HepG2 (cell line): ENCODE measurements at regions not wholly inside any gene's neighbourhood (a gene's known extent, or its start where the extent isn't known, plus 50 kb on each side); places are given as distances from the start of the nearest gene placed in this dataset.

Experiments used
- ATAC-seq: fragments of 200-7000 bp; cut with Tn5 transposase; 3 replicates; pipeline ENCODE4 v1.9.1; 2020; ENCODE audit warnings: mild to moderate bottlenecking, moderate library complexity
- BruUV-seq: library from RNA; stranded (reverse); fragments of 400-500 nt; replicated peaks from 2 replicates; lab custom pipeline; 2021; lab: Mats Ljungman, UMichigan
- CTCF ChIA-PET: fragments of 300-600 bp; formaldehyde crosslinking; extraction: SDS; loops from one replicate; lab custom pipeline; 2021; ENCODE audit warnings: low total read pairs, inconsistent platforms, low intra/inter-chr PET ratio; lab: Yijun Ruan, JAX
- POLR2A ChIA-PET: fragments of 350-600 bp; sonication (Branson Sonifier 250); formaldehyde crosslinking; loops from one replicate; lab custom pipeline; 2020; ENCODE audit warnings: antibody characterized with exemption, inconsistent platforms; lab: Yijun Ruan, JAX
- DNase-seq: peaks from one replicate; pipeline ENCODE4 v3.0.0-alpha.2; 2015; ENCODE audit warnings: low spot score
- FAIRE-seq: peaks from 3 replicates; lab custom pipeline; 2011; peaks lifted over from hg19 to GRCh38; lab: Jason Lieb, UNC
- H2AFZ ChIP-seq: one replicate; pipeline ENCODE4 v1.6.1; 2011; ENCODE audit warnings: low read length, inconsistent platforms
- H3K27ac ChIP-seq: fragments of 300-600 bp; 3 replicates; pipeline ENCODE4 v1.8.0; 2011; ENCODE audit warnings: mixed run types, mild to moderate bottlenecking, mixed read lengths, low read length, inconsistent platforms; ENCODE audit not compliant: insufficient read depth; ENCODE audit errors: extremely low read length
- H3K27me3 ChIP-seq, 2 experiments: fragments of 200-600 bp in 1 of 2; 2 replicates in 1 of 2; 3 replicates in 1 of 2; pipeline versions ENCODE4 v1.6.0 to v1.8.0; 2011; ENCODE audit warnings: low read length in 2 of 2, mild to moderate bottlenecking in 2 of 2, moderate library complexity in 2 of 2, inconsistent platforms in 1 of 2; ENCODE audit not compliant: insufficient read depth in 2 of 2, control insufficient read depth in 1 of 2
- H3K36me3 ChIP-seq, 2 experiments: fragments of 200-600 bp in 1 of 2; replicated peaks in 1 of 2; 2 replicates in 1 of 2; 3 replicates in 1 of 2; pipeline versions ENCODE4 v1.5.1 to v1.8.0; 2011; ENCODE audit warnings: low read length in 2 of 2, inconsistent platforms in 1 of 2; ENCODE audit not compliant: insufficient read depth in 2 of 2, control insufficient read depth in 1 of 2
- H3K4me1 ChIP-seq: 2 replicates; pipeline ENCODE4 v1.5.1; 2012; ENCODE audit warnings: low read length, inconsistent platforms; ENCODE audit not compliant: insufficient read depth
- H3K4me2 ChIP-seq: 2 replicates; pipeline ENCODE4 v1.6.0; 2011; ENCODE audit warnings: low read depth, low read length, inconsistent platforms
- H3K4me3 ChIP-seq, 3 experiments: fragments of 200-600 bp in 1 of 3; sonication (generic), shearing (Covaris generic) in 1 of 3; replicated peaks in 1 of 3; 2 replicates each; pipeline ENCODE4 v1.5.1; 2011 to 2016; ENCODE audit warnings: low read length in 3 of 3, inconsistent platforms in 2 of 3, low read depth in 2 of 3, mild to moderate bottlenecking in 2 of 3, control low read depth in 1 of 3, mixed read lengths in 1 of 3; ENCODE audit not compliant: insufficient read depth in 1 of 3
- H3K79me2 ChIP-seq: one replicate; pipeline ENCODE4 v1.6.1; 2011; ENCODE audit warnings: low read length, inconsistent platforms; ENCODE audit not compliant: insufficient read depth
- H3K9ac ChIP-seq: 2 replicates; pipeline ENCODE4 v1.6.0; 2011; ENCODE audit warnings: mild to moderate bottlenecking, low read depth, low read length, inconsistent platforms; ENCODE audit not compliant: insufficient read depth
- H3K9me3 ChIP-seq: 2 replicates; pipeline ENCODE4 v1.5.1; 2012; ENCODE audit warnings: mild to moderate bottlenecking, low read length
- H4K20me1 ChIP-seq: 2 replicates; pipeline ENCODE4 v1.6.0; 2011; ENCODE audit warnings: inconsistent platforms, mild to moderate bottlenecking, low read length, moderate library complexity; ENCODE audit not compliant: insufficient read depth
- CENPX ChIP-seq: sonication (generic); formaldehyde crosslinking; IDR thresholded peaks from 2 replicates; pipeline ENCODE4 v1.9.0; 2021; ENCODE audit warnings: mild to moderate bottlenecking, missing genetic modification reagents, moderate library complexity
- DR1 ChIP-seq: sonication (generic); formaldehyde crosslinking; IDR thresholded peaks from 2 replicates; pipeline ENCODE4 v1.8.0; 2021; ENCODE audit warnings: mild to moderate bottlenecking, missing genetic modification reagents, inconsistent platforms
- KLF15 ChIP-seq: sonication (generic); formaldehyde crosslinking; IDR thresholded peaks from 2 replicates; pipeline ENCODE4 v1.8.1; 2023; ENCODE audit warnings: borderline replicate concordance, mild to moderate bottlenecking, inconsistent platforms, missing genetic modification reagents, mixed read lengths
- MTA3 ChIP-seq: sonication (generic); formaldehyde crosslinking; IDR thresholded peaks from 2 replicates; pipeline ENCODE4 v1.4.0; 2020; ENCODE audit warnings: missing genetic modification reagents
- NCOA5 ChIP-seq: sonication (generic); formaldehyde crosslinking; IDR thresholded peaks from 2 replicates; pipeline ENCODE4 v1.4.0; 2020; ENCODE audit warnings: missing genetic modification reagents
- RBAK ChIP-seq: sonication (generic); formaldehyde crosslinking; IDR thresholded peaks from 2 replicates; pipeline ENCODE4 v1.5.1; 2020; ENCODE audit warnings: mild to moderate bottlenecking, missing genetic modification reagents
- TCF7 ChIP-seq: sonication (generic); IDR thresholded peaks from 2 replicates; pipeline ENCODE4 v1.6.1; 2016; ENCODE audit warnings: antibody characterized with exemption, low read depth
- TGIF2 ChIP-seq: IDR thresholded peaks from 2 replicates; pipeline ENCODE4 v1.6.1; 2016; ENCODE audit warnings: control low read depth, missing compliant biosample characterization
- ZNF180 ChIP-seq: sonication (generic); formaldehyde crosslinking; IDR thresholded peaks from 2 replicates; pipeline ENCODE4 v1.4.0; 2020; ENCODE audit warnings: low read depth, missing genetic modification reagents, borderline replicate concordance
- WGBS: methylation state at CpG from one replicate; pipeline ENCODE4 v1.1.6; 2017; ENCODE audit warnings: low lambda C conversion rate; 5-methylcytosine and 5-hydroxymethylcytosine counted together
- in situ Hi-C: cut with HindIII; loops from 2 replicates; pipeline ENCODE4 v1.10.0; 2017; ENCODE audit warnings: low pct_unique_long_range_greater_than_20kb; ENCODE audit not compliant: extremely low pct_ligation_motif_present
- intact Hi-C: fragments of 100-400 bp; cut with micrococcal nuclease; formaldehyde crosslinking; loops from one replicate; pipeline ENCODE4 v1.10.0; 2022; ENCODE audit not compliant: unreplicated experiment
- TF ChIP-seq, protein P1 (sequence below): sonication (generic); formaldehyde crosslinking; IDR thresholded peaks from 2 replicates; pipeline ENCODE4 v1.5.1; 2020; ENCODE audit warnings: mild to moderate bottlenecking, moderate library complexity, missing genetic modification reagents
- TF ChIP-seq, protein P2 (sequence below): sonication (generic); formaldehyde crosslinking; IDR thresholded peaks from 2 replicates; pipeline ENCODE4 v1.4.0; 2020; ENCODE audit warnings: low read depth, mild to moderate bottlenecking, missing genetic modification reagents
- TF ChIP-seq, protein P3 (sequence below): sonication (generic); formaldehyde crosslinking; IDR thresholded peaks from 2 replicates; pipeline ENCODE4 v1.4.0; 2020; ENCODE audit warnings: mild to moderate bottlenecking, missing genetic modification reagents, borderline replicate concordance

DNA sequence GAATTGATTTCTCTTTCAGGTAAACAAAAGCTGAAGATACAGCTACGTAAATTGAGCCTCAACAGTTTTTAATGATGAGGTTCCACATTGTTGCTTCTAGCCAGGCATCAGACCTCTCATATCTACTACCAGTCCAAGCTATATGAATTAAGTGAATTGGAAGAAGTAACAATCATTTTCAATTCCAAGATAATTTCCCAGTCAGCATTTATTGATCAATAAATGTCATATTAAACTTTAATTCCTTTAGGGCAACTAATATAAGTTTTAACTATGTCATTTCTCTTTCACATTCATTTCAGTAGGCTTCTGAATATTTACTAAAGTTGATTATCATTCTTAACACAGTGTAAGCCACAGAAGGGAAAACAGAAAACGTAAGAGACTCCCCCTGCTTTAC is 1413.7 kb upstream of the CELF2 start (continued):
- TF ChIP-seq, protein P1, sequence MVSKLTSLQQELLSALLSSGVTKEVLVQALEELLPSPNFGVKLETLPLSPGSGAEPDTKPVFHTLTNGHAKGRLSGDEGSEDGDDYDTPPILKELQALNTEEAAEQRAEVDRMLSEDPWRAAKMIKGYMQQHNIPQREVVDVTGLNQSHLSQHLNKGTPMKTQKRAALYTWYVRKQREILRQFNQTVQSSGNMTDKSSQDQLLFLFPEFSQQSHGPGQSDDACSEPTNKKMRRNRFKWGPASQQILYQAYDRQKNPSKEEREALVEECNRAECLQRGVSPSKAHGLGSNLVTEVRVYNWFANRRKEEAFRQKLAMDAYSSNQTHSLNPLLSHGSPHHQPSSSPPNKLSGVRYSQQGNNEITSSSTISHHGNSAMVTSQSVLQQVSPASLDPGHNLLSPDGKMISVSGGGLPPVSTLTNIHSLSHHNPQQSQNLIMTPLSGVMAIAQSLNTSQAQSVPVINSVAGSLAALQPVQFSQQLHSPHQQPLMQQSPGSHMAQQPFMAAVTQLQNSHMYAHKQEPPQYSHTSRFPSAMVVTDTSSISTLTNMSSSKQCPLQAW (CRISPR knock-in tag), result no peak
- no peak for TF ChIP-seq MTA3
- no peak for TF ChIP-seq RBAK
- TF ChIP-seq, all 625 proteins: peak for 2

DNA sequence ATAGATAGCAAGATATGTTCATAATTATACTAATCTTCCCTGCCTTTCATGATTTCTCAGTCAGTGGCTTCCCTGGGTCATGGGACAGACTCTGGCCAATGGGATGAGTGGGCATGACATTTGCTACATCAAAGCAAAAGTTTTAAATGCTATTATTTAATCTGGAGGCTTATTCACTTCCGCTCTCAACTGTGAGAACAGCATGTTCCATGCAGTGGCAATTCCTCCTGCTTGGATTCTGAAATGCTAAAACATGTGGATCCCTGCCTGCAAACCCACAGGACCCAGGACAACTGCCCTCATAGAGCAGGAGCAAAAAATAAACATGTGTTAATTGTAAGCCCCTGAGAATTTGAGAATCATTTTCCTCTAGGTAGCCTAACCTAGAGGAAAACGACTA is 1412.4 kb upstream of the CELF2 start:
- Histone ChIP-seq H3K79me2 (no peaks in the 10 kb centered on the region), H3K9ac (no peak overlapping the region), H3K9me3 (peaks cover 80% of the 10 kb centered on the region), H4K20me1 (no peaks in the 10 kb centered on the region), H3K27ac (no peak overlapping the region), H3K36me3 (no peaks in the 10 kb centered on the region), H3K4me2 (no peak overlapping the region), H2AFZ (no peak overlapping the region), H3K27me3 (no peaks in the 10 kb centered on the region), H3K4me1 (no peaks in the 10 kb centered on the region), H3K4me3 (no peak overlapping the region)
- BruUV-seq, result no TSS peak
- ChIA-PET POLR2A (no interaction called here), CTCF (no interaction called here)
- ATAC-seq (no peak), FAIRE-seq (no peak), DNase-seq (no peak)
- in situ Hi-C loops (no loop called here), intact Hi-C loops (no loop called here)
- WGBS, result 14% methylated on average over 2 of the region's 2 CpGs
- no peak for TF ChIP-seq CENPX (CRISPR knock-in tag)
- no peak for TF ChIP-seq KLF15 (CRISPR knock-in tag)
- TF ChIP-seq, protein P2, sequence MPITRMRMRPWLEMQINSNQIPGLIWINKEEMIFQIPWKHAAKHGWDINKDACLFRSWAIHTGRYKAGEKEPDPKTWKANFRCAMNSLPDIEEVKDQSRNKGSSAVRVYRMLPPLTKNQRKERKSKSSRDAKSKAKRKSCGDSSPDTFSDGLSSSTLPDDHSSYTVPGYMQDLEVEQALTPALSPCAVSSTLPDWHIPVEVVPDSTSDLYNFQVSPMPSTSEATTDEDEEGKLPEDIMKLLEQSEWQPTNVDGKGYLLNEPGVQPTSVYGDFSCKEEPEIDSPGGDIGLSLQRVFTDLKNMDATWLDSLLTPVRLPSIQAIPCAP (CRISPR knock-in tag), result no peak
- TF ChIP-seq, protein P3, sequence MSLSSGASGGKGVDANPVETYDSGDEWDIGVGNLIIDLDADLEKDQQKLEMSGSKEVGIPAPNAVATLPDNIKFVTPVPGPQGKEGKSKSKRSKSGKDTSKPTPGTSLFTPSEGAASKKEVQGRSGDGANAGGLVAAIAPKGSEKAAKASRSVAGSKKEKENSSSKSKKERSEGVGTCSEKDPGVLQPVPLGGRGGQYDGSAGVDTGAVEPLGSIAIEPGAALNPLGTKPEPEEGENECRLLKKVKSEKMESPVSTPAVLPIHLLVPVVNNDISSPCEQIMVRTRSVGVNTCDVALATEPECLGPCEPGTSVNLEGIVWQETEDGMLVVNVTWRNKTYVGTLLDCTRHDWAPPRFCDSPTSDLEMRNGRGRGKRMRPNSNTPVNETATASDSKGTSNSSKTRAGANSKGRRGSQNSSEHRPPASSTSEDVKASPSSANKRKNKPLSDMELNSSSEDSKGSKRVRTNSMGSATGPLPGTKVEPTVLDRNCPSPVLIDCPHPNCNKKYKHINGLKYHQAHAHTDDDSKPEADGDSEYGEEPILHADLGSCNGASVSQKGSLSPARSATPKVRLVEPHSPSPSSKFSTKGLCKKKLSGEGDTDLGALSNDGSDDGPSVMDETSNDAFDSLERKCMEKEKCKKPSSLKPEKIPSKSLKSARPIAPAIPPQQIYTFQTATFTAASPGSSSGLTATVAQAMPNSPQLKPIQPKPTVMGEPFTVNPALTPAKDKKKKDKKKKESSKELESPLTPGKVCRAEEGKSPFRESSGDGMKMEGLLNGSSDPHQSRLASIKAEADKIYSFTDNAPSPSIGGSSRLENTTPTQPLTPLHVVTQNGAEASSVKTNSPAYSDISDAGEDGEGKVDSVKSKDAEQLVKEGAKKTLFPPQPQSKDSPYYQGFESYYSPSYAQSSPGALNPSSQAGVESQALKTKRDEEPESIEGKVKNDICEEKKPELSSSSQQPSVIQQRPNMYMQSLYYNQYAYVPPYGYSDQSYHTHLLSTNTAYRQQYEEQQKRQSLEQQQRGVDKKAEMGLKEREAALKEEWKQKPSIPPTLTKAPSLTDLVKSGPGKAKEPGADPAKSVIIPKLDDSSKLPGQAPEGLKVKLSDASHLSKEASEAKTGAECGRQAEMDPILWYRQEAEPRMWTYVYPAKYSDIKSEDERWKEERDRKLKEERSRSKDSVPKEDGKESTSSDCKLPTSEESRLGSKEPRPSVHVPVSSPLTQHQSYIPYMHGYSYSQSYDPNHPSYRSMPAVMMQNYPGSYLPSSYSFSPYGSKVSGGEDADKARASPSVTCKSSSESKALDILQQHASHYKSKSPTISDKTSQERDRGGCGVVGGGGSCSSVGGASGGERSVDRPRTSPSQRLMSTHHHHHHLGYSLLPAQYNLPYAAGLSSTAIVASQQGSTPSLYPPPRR (CRISPR knock-in tag), result no peak
- TF ChIP-seq TGIF2 (CRISPR knock-in tag), result no peak
- no peak for TF ChIP-seq ZNF180 (CRISPR knock-in tag)
- no peak for TF ChIP-seq DR1 (CRISPR knock-in tag)
- no peak for TF ChIP-seq NCOA5 (CRISPR knock-in tag)
- no peak for TF ChIP-seq TCF7
